Coronary artery (tissue), 2 donors: ENCODE measurements at regions not wholly inside any gene's neighbourhood (a gene's known extent, or its start where the extent isn't known, plus 50 kb on each side); places are given as distances from the start of the nearest gene placed in this dataset.

Experiments
- DNase-seq: peaks from one replicate; pipeline ENCODE4 v3.0.0-alpha.2; 2017; ENCODE audit warnings: low spot score
- H3K27ac ChIP-seq, 2 donors: fragments of 200-600 bp; sonication (generic); one replicate each; pipeline ENCODE4 v1.5.1; 2016 to 2019
- H3K4me3 ChIP-seq: fragments of 200-600 bp; sonication (generic); 2 replicates; pipeline ENCODE4 v1.5.1; 2016; ENCODE audit warnings: mild to moderate bottlenecking, moderate library complexity
- TF ChIP-seq, protein P1 (sequence below): fragments of 200-600 bp; sonication (generic); IDR thresholded peaks from one replicate; pipeline ENCODE4 v1.5.1; 2019; ENCODE audit warnings: antibody characterized with exemption

DNA sequence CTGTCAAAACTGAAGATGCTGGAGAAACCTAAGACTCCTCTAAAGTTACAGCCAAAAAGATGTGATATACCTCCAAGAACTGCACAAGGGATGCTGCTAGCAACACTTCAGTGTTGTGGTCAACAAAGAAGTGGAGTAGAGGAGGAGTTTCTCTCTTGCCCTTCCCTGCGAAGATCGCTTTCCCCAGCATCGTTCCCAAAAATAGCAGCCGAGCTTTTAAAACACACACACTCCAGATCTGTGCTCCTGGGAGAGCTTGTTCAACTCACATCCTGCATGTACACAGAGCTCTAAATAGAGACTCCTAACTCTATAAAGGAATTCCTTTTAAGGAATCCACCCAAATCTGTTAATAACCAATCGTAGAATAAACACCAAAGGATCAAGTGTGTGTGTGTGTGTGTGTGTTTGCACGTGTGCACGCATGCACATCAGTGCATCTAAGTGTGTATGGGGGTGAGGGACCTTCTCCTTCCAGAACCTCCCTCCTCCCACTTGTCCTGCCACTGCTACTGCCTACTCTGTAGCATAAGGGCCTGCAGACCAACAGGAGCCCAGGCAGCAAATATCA, 58.5 kb downstream of the PSMG1 start:
- DNase-seq: no peak
- H3K27ac ChIP-seq: peak overlapping the region; percentile 35 to 45
- no peak overlapping the region for H3K4me3 ChIP-seq
- TF ChIP-seq, protein P1, sequence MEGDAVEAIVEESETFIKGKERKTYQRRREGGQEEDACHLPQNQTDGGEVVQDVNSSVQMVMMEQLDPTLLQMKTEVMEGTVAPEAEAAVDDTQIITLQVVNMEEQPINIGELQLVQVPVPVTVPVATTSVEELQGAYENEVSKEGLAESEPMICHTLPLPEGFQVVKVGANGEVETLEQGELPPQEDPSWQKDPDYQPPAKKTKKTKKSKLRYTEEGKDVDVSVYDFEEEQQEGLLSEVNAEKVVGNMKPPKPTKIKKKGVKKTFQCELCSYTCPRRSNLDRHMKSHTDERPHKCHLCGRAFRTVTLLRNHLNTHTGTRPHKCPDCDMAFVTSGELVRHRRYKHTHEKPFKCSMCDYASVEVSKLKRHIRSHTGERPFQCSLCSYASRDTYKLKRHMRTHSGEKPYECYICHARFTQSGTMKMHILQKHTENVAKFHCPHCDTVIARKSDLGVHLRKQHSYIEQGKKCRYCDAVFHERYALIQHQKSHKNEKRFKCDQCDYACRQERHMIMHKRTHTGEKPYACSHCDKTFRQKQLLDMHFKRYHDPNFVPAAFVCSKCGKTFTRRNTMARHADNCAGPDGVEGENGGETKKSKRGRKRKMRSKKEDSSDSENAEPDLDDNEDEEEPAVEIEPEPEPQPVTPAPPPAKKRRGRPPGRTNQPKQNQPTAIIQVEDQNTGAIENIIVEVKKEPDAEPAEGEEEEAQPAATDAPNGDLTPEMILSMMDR: no peak

DNA sequence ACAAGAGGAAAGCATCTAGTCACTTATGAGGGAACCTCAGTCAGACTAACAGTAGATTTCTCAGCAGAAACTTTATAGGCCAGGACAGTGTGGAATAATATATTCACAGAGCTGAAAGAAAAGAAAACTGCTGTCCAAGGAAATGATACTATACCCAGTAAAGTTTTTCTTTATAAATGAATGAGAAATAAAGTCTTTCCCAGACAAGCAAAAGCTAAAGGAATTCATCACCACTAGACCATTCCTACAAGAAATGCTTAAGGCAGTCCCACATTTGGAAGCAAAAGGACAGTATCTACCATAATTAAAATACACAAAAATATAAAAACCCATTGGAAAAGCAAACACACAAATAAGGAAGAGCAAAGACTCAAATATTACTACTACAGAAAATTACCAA, 59.9 kb downstream of the PSMG1 start:
- TF ChIP-seq, protein P1: no peak
- Histone ChIP-seq H3K27ac (no peak overlapping the region), H3K4me3 (no peak overlapping the region)
- no peak for DNase-seq

DNA sequence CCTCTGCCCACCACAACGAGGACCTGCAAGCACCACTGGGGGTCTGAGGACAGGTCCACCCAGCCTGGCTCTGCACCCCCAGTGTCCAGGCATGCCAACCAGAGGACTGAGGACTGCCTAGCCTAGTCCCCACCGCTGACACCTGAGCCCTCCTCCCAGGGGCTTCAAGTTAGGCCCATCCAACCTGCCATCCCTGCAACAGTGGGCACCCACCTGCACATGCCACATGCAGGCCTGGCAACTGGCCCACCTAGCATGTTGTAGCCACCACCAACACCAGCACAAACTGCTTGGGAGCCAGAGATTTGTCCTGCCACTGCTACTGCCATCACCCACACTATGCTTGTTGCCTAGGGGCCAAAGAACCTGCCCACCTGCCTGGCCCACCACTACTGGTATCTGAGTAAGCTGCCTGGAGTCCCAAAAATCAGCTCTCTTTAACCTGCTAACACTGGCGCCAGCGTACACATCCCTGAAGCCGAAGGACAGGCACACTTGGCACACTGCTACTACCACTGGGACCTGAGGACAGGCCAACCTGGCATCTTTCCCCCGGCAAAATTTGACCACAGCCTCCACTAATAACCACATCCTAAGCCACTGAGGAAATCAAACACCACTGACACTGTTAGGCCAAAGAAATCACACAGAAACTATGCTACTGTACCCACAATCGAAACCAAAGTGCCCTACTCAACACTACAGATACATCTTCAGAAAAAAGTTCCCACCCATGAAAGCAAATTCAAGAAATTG, 61.5 kb downstream of the PSMG1 start:
- TF ChIP-seq, protein P1: no peak
- no peak for DNase-seq
- no peak overlapping the region for H3K4me3 ChIP-seq
- H3K27ac ChIP-seq: no peak overlapping the region

DNA sequence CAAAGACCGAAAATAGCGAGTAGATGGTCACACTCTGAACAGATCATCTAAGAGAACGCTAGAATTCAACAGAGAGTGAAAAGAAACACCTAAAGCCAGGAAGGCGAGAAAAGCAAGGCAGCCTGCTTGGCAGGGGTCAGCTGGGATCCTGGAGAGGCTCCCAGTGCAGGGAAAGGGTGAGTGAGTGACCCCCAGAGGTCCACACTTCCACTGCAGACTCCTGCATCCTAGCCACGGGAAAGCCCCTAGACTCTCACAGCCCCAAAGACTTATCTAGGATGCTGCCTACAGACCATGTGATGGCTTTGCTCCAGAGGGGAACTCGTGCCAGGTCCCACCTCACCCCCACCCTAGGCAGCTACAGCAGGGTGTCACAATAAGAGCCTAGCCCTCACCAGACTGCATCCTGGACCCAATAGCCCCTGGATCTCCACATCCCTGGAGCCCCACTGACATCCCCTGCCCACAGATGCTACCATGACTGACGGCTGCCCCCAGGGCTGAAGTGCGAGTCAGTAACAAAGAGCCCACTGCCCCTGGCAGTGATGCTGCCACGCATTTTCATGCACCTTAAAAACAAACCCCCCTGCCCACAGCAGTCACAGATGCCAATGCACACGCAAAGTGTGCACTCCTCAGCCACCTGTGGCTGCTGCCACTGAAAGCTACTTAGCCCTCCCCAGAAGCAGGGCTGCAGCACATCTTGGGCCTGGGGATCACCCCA, 62.2 kb downstream of the PSMG1 start:
- TF ChIP-seq, protein P1: no peak
- DNase-seq: no peak
- no peak overlapping the region for H3K27ac ChIP-seq
- no peak overlapping the region for H3K4me3 ChIP-seq

DNA sequence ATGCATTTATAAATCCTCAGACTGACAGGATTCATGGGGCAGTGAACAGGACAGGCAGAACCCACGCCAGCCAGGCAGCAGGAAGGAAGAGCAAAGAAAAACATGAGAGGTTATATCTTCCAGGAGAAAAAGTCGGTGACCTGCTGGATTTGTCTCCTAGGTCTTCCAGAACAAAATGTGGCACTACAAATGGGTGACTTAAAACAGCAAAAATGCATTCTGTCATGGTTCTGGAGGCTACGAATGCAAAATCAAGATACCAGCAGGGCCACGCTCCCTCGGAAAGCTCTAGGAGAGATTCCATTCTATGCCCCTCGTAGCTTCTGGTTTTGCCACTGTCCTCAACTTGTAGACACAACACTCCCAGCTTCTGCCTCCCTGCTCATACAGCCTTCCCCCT, 63.4 kb downstream of the PSMG1 start:
- TF ChIP-seq, protein P1: no peak

DNA sequence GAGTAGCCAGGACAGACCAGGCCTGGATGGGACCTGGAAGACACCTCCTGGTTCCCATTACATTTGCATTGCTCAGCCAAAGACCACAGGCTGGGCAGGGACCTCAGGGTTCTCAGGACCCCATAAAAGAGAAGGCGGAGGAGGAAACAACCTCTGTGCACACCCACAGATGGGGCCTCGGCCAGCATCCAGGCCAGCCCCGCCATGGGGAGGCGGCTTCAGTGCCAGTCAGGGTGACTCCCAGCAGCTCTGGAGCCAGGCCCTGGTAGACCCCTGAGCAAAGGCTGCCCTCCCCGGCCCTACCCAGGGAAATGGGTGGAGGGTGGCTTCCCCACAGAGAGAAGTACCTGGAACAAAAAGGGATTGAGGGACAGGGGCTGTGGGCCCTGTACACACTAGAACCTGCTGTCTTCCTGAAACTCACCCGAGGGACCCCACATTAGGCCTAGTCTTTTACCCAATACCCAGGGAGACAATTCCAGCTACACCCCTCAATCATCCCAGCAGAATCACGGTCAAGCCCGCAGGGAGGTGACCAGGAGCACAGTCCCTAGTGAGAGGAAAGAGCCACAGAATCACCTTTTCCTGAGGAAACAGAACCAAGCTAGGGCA, 64.5 kb downstream of the PSMG1 start:
- no peak for DNase-seq
- Histone ChIP-seq H3K27ac (no peak overlapping the region), H3K4me3 (no peak overlapping the region)
- TF ChIP-seq, protein P1: no peak

More for the DNA sequence above, 63.4 kb downstream of the PSMG1 start:
- peak; percentile 26 for DNase-seq
- H3K27ac ChIP-seq: no peak overlapping the region
- H3K4me3 ChIP-seq: no peak overlapping the region
